Activated effector memory CD4-positive, alpha-beta T cell treated with anti-CD3 and anti-CD28 coated beads, Interleukin-2, amount 50 U/mL, for 16 hours (primary cell): ENCODE measurements at regions not wholly inside any gene's neighbourhood (a gene's known extent, or its start where the extent isn't known, plus 50 kb on each side); places are given as distances from the start of the nearest gene placed in this dataset.
"Not testable (repeated sequence)": the region's sequence is repeated elsewhere in the genome, so short reads cannot be mapped to it uniquely, and the experiment has no call there.

ENCODE experiments used
- DNase-seq: peaks from one replicate; pipeline ENCODE4 v3.0.0-alpha.2; 2020

DNA sequence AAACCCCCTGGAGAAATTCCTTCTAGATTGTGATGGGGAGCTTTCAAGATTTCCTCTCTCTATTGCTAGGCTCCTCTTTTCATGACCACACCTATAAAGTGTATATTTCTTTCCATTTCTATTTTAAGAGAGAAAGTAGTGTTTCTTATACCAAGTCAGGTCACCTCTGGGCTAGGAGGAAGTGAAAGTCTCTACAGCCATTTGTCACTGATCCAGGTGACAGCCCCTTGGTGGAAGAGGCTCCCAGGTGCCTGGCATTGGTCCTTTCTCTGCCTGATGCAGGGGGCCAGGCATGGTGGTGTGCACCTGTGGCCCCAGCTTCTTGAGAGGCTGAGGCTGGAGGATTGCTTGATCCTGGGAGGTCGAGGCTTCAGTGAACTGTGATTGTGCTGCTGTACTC, 64.7 kb downstream of the DHCR7 start:
- no peak for DNase-seq

DNA sequence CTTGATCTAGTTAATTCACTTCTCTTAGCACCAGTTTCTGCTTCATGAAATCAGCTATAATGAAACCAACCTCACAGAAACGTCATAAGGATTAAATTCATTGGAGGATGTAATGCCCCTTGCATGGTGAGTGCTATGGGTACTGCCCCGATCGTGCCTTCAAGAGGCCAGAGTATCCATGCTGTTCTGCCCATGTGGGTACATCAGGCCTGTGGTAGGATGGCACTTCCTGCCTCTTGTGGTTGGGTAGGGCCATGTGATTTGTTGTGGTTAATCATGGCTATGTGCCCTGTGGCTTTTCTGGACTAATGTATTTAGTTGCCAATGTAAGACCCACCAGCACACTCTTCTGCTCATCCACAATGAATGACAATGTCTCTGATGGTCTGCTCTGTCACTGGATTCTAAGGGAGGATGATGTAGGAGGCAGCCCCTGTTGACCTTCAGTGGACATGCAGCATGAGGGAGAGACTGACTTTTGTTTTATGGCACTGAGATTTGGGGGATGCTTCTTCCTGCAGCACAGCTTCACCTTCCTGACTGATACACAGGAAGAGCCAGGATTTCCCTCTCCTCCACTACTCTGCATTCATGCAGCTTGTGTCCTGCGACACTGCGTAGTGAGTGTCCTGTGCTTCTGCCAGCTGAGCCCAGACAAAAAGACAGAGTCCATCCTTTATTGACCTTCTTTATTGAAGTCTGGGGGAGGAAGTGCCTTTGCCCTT, 66.2 kb downstream of the DHCR7 start:
- DNase-seq, result no peak

DNA sequence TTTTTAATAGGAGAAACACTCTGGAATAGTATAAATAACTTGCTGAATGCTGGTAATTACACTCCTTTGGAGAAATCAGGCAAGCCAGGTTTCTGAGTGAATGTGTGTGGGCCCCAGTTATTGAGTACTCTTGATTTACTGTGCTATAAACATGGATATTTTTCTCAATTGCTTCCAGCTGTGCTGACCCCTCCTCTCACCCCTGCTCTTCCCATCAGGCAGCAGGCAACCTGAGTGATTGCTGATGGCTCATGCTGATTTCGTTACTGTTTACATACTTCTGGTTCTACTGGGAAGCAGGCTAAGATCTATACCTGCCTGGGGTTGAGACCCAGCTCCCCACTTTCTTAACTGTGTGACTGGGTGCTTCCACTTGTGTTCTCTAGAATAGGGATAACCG, 68.5 kb downstream of the DHCR7 start:
- no peak for DNase-seq

DNA sequence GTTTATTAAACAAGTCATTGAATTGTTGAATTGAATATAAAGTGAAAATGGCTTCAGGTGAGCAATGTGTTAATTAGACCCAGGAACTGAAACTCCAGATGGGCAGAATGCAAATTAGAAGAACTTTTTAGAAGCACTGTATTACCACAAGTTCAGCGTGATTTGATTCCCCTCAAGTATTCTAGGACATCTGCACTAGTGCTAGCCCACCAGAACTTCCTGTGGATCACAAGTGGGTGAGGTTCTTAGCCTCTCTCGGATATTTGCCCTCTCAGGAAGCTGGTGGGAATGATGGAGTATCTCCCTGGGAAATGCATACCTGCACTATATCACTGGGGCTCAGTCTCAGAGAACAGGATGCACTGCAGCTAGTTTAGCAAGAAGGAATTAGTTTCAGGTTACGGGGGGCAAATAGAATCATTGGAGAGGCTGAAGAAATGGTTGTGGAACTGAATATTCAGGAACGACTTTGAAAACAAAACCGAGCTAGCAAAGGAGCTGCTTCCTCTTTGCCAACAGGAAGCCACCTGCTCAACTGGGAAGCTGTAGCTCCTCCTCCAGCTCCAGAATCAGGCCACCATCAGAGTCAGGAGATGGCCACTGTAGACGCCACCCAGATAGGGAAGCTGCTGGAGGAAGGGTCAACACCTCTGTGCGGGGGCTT, 74.3 kb downstream of the DHCR7 start:
- DNase-seq, result no peak

DNA sequence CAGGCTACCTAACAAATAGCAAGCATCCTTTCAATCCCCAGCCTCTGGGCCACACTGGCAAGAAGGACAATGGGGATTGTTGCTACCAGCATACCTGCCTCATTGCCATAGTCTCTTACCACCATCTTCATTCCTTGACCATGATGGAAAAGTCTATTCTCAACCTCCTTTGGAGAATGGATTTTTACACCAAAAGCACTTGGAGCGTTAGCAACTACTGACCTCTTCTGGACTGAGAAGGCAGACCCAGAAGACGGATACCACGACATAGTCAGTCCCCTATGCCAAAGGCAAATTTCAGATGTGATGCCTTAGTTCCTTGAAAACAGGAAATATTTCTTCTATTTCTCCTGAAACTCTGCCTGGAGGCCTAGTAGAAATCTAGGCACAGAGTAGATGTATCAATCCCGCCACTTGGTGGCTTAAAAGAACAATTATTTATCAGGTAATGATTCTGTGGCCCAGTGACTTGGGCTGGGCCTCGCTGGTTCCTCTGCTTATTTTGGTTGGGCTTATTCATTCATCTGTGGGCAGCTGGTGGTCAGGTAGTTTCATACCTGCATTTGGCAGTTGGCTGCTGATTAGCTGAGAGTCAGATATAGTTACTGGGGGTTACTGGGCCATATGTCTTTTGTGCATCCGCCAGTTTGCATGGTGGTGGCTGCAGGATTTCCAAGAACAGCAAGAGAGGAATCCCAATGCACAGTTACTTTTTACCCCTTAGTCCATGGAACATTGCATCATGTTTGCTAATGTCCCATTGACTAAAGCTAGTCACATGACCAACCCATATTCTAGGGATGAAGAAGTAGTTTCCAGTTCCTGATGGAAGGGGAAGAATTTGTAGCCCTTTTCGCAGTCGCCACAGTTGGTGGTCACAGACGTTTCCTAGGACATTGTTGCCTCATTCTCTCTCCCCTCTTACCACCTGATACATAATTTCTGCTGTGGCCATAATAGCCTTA, 75.2 kb downstream of the DHCR7 start:
- DNase-seq, result no peak

DNA sequence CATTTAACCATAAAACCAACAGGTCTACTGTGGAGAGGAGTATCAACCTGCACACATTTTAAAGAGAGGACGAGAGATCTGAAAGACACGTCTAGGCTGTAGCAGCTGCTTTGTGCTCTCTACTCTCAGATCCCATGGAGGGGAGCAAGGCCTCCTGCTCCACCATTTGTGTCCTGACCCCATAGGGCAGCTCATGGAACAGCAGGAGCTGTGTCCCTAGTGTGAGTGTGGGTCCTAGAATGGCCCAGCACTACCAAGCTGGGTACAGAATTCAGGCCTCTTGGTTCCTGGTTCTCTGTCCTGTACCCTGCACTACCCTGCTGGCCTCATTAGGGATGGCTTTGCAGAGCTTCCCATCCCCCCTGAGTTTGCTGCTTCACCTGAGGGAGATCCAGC, 76.5 kb downstream of the DHCR7 start:
- DNase-seq, result no peak

DNA sequence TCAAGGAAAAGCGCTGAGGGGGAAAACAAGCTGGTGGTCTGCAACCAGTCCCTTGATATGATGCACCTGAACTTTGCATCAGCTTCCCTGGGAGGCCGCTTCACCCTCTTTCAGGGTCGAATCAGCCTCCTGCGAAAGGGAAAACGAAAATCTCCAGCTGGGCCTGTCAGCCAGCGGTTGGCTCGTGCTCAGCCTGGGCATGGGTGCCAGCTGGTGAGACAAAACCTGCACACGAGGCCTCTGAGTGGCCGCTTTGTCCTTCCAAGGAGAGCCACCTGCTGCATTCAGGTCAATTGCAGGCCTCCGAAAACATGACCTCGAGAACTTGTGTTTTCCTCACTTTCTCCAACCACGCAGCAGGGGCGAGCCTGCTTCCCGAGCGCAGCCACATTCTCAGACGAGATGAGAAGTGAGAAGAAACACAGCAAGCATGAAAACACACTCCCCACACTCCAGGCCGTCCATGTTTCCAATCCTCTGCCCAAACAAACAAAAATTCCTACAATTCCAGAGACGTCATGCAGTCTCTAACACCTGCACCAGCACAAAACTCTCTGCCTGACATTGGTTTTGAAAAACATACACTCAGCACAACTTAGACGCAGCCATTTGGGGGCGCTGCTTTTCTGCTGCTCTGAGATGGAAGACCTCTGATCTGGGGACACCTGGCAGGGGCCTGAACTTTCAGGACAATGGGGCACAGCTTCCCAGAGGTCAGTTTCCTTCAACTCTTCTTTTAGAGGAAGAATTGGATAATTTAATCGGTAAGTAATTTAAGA, 77.1 kb downstream of the DHCR7 start:
- DNase-seq, result no peak

DNA sequence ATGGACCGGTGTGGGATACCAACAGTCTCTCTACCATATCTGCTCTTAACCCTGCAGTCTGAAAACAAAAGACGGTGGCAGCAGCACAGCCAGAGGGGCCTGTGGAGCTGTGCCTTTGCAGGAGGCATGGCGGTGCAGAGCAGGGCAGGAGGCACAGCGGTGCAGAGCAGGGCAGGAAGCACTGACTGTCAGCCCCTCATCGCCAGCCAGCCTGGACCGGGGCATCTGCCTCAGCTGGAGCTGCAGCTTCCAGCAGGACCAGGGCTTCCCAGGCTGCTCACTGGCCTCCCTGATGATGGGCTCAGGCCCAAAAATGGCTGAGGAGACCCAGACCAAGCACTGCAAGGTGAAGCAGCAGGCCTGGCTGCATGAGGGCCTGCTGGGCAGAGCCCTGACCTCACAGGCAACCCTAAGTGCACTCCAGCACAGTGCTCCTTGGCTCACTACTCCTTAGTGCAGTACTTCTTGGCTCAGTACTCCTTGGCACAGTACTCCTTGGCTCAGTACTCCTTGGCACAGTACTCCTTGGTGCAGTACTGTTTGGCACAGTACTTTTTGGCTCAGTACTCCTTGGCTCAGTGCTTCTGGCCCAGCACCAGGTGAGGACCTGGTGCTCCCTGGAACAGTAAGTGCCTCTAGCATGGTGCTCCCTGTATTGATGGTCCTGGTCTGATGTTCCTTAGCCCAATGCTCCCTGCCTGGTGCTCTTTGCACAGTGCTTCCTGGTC, 78.0 kb downstream of the DHCR7 start:
- DNase-seq, result no peak

DNA sequence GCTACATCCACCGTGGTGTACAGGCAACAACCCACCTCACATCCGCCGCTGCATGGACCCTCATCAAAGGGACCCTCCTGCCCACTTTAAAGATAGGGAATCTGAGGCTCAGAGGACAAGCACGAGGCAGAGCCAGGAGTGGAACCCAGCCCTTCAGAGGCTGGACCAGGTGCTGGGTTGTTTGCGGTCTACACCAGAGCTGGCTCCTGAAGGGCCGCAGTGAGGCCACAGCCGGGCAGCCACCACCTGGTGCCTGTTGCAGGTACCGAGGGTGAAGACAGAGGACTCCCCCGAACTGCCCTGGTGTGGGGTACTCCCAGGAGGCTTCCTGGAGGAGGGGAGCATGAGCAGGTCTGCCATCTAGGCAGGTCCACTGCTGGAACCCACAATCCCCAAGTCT, 78.8 kb downstream of the DHCR7 start:
- DNase-seq, result no peak

DNA sequence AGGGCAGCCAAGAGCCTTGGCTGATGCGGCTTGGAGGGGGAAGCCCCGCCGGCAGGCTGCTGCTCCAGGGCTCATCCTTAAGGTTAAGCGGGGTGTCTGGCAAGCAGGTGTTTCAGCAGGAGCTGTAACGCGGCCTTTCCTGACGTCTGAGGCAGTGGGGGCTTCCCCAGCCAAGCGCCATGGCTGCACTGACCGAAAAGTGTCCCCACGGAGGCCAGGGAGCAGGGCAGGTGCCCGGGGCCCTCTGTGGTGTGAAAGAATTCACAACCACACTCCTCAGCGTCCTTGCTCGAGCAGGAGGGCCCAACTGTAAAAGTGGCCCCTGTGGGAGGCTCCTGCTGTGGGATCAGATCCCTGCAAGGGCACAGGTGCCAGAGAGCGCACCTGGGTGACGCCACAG, 79.2 kb downstream of the DHCR7 start:
- no peak for DNase-seq

DNA sequence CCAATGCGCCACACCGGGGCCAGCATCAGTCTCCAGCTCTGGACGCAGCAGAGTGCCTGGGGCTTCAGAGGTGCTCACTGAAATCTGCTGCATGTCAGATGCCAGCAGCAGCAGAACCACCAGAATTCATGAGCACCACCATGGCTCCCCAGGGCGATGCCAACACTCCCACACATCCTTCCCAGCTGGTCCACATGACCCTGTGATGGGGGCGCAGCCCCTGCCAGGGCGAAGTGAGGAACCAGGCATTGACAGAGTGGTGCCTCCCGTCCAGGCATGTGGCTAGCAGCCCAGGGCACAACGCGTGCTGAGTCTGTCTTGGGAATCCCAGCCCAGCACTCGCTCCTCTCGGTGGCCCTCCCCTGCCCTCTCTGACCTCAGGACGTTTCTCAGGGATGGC, 80.4 kb downstream of the DHCR7 start:
- no peak for DNase-seq

DNA sequence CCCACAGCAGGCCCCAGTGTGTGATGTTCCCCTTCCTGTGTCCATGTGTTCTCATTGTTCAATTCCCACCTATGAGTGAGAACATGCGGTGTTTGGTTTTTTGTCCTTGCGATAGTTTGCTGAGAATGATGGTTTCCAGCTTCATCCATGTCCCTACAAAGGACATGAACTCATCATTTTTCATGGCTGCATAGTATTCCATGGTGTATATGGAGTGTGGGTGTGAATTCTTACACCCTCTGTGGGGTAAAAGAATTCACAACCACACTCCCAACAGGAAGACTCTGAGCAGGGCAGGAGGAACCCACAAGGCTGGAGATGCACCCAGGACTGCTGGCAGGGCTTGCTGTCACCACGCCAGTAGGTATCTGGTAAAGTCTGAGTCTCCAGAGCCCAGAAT, 80.9 kb downstream of the DHCR7 start:
- not testable (repeated sequence) for DNase-seq

DNA sequence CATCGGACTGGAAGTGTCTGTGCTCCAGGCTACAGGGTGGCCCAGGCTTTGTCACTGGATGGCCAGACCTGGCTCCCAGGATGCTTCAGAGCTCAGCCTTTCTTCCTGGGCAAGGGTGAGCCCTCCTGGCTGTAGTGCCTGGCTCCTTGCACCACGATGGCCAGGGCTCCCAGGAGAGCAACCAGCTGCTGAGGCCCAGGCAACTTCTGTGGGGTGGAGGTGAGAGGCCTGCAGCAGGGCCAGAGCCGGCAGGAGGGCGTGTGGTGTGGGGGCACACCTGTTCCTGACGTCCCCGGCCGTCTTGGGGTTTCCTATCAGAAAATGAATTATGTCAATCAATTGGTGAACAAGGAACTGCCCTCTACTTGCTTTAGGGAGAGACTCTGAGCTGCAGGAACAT, 82.1 kb downstream of the DHCR7 start:
- no peak for DNase-seq

DNA sequence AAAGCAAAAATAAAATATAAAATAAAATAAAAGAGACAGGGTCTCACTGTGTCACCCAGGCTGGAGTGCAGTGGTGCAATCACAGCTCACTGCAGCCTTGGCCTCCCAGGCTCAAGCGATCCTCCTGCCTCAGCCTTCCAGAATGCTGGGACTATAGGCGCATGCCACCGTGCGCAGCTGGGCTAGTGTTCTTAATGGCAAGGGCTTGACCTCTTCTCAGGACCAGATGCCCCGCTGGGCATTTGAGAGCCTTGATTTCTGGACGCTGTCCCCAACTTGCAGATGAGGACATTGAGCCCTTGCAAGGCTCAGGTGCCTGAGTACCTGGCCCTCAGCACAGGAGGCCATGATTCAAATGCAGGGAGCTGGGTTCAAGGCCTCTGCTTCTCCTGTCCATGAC, 82.6 kb downstream of the DHCR7 start:
- no peak for DNase-seq

DNA sequence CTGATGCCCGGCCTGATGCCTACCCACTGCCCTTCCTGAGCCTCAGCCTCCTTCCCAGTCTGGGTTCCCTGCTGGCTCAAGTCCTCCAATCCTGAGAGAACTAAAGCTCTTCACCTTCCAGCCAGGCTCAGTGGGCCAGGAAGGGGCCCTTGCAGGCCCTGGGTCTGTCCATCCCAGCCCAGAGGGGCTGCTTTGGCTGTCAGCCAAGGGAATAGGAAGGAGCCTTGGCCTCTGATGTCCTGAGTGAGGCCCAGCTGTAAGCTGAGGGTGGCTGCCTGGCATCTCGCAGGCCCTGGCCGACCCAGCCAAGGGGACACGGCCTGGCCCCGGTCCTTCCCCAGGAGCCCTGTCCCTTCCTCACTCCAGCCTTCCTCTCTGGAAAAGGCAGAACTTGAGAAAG, 83.4 kb downstream of the DHCR7 start:
- DNase-seq, result no peak

DNA sequence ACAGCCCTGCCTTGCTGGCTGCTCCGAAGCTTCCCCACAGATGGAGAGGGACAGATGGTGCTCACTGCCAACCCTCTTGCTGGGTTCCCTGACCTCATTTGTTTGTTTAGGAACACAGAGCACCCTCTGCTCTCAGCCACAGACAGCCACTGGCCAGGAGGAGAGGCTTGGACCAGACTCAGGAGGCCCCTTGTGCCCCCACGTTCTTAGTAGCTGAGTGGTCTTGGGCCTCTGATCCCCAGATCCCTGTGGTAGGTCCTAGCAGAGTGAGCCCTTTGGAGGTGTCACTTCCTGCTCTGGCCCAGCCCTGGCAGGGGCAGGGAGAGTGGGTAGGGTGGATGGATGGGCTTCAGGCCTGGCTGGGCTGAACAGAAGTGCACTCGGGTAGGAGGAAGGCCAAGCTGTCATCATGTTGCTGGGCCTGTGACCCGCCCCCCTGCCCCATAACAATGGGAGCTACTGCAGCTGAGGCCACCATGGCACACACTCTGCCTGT, 84.0 kb downstream of the DHCR7 start:
- no peak for DNase-seq

DNA sequence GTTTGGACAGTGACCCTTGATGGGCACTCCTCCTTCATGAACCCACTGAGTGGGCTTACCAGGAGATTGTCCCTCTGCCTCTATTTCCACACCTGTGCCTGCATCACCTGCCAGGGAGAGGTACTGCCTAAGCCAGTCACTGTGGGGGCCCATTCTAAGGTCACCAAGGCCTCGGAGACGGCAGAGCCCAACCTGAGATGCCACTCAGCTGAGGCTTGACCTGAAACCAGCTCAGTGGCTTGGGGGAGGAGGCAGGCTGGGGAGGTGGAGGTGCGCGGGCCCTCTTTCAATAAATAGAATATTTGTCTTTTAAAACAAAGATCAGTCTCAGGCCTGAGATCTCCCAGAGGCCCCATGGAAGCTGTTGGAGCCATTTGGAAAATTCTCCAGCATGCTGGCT, 84.5 kb downstream of the DHCR7 start:
- DNase-seq, result no peak

DNA sequence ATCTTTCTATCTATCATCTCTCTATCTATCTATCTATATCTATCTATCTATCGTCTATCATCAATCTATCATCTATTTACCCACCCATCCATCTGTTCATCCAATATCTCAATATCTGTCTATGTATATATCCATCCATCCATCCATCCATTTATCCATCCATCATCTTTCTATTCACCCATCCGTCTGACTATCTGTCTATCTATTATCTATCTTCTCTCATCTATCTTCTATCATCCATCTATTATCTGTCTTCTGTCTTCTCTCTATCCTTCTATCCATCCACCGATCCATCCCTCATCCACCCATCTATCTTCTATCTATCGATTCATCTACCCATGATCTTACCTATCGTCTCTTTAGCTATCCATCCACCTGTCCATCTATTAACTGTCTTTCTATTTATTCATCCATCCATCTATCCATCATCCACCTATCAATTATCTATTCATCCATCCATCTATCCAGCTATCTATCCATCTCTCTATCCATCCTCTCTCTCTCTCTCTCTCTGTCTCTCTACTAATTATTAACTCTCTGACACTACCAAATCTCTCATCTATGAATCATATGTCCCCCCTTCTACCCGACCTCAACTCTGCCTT, 89.1 kb downstream of the DHCR7 start:
- no peak for DNase-seq

DNA sequence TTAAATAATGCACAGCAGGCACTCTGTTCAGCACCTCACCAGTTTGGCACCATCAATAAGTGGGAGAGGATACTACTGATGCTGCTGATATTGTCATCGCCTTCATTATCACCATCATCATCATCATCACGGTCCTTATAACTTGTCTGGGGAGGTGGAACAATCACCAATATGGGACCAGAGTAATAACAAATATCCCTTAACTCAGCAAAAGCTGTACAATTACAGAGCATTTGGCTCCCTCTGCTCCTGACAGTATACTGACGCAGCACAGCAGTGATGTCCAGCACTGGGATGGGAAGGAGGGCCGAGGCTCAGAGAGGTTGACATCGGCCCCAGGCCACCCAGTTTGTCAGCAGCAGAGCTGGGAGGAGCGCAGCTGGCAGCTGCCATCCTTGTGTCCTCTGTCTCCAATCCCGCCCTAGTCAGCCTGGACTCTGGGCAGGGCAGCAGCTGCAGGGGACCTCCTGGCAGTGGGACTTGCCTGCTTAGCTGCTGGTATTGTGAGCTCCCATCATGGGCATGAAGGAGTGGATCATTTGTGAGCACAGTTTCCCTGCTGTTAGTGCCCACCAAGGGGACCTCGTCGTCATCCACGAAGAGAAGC, 90.0 kb downstream of the DHCR7 start:
- no peak for DNase-seq

DNA sequence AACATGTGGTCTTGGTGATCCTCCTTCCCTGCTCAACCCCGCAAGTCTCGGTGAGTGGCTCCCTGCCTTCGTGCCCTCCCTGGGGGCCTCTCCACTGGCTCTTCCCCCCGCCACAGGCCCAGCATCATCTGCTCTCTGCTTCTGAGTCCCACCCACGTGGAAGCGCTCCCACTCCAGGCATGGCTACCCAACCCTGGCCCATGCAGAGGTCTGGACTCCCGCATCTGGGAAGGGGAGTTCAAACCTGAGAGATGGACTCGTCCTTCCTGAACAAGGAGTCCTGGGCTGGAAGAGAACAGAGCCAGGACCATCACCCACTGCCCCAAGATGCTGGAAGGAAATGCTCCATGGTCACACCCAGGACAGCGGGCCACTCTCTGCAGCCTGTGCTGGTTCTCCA, 90.8 kb downstream of the DHCR7 start:
- no peak for DNase-seq

DNA sequence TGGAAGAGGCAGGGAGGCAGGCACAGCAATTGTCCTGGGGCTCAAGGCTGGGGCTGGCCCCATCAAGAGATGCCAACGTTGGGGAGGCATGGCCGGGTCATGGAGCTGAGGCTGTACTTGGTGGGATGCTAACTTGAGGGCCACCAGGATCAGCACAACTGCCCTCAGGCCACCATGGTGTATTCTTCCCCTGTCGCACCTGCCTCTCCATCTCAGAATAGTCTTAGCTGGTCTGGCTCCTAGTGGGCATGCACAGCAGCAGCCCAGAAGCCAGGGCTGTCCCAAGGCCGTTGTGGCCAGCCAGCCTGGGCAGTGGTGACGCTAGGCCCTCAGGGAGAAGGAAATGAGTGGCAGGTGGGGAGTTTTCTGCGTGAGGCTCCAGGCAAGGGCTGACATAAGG, 91.3 kb downstream of the DHCR7 start:
- DNase-seq, result no peak
